ENCODE measurements at regions not wholly inside any gene's neighbourhood (a gene's known extent, or its start where the extent isn't known, plus 50 kb on each side); places are given as distances from the start of the nearest gene placed in this dataset.
"Not testable (repeated sequence)": the region's sequence is repeated elsewhere in the genome, so short reads cannot be mapped to it uniquely, and the experiment has no call there.

DNA sequence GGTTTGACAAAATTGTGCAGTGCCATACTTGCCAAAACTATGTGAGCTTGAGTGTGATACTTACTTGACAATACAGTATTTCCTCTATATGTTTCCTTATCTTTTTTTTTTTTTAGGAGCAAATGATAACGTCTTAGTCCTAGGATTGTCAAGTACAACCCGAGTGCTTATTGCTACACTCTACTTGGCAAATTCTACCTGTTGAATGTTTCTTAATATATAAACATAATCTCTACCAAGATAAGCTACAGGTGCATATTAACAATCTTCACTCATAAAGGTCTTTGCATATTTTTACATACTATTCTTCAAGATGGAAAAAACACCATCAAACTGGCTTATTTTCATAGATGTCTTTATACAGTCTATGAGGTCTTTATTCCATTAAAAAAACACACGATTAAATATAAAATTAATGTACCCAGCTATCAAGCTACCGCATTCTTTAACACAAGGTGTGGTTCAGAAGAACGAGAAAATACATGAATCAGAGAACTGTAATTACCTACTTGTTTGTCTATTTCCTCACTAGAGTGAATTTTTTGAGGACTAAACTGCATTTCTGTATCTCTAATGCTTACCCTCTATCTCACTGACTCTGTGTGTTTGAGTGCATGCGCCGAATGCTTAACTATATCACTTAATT, 76.1 kb upstream of the PDSS1 start:
- Histone ChIP-seq H3K4me1 (ENCODE audit: insufficient read depth, low read length) (no peaks in the 10 kb centered on the region), H3K9me3 (ENCODE audit: control insufficient read depth, insufficient read depth, low read length) (no peaks in the 10 kb centered on the region), H3K9ac (ENCODE audit: low read depth, low read length) (no peak overlapping the region), H3K36me3 (ENCODE audit: insufficient read depth, low read length) (no peaks in the 10 kb centered on the region)

DNA sequence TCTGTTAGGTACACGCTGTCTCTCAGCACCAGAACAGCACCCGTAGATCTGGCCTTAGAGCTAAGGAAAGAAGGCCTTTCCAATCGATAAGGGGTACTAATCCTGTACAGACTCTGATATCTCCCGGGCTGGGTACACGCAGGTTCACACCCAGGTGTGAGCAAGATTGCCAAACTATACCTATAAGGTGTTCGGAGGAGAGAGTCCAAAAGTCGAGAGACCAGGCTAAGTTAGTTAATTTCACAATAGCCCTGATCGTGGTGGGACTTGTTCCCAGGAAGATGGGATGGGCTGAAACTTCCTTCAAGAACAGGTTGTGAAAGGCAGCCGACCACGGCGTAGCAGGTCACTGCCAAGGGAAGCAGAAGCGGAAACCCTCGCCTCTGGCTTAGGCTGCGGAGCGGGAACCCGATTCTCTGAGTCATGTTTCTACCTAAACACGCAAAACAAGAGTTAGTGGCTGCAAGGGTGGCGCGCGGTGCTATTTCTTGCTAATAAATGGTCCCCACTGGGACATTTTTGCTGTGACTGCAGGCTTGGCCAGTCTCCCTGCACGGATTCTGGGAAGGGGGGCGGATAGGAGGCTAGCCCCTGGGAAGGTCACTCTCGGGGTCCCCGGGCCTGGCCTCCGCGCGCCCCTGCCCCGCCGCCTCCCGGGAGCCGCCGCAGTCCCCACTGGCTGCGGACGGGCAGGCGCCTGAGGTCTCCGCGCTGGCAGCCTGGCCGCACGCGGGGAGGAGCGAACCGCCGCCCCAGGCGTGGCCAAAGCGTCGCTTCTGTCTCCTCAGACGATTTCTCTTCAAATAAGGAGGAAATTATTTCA, 75.4 kb upstream of the PDSS1 start:
- Histone ChIP-seq H3K9me3 (ENCODE audit: control insufficient read depth, insufficient read depth, low read length) (no peaks in the 10 kb centered on the region), H3K9ac (ENCODE audit: low read depth, low read length) (peak overlapping the region; percentile 69), H3K36me3 (ENCODE audit: insufficient read depth, low read length) (no peaks in the 10 kb centered on the region)

DNA sequence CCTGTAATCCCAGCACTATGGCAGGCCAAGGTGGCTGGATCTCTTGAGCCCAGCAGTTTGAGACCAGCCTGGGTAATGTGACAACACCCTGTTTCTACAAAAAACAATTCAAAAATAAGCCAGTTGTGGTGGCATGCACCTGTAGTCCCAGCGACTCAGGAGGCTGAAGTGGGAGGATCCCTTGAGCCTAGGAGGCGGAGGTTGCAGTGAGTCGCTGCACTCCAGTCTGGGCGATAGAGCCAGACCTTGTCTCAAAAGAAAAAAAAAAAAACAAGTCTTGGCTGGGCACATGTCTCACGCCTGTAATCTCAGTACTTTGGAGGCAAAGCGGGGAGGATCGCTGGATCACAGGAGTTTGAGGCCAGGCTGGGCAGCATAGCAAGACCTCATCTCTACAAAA, 74.6 kb upstream of the PDSS1 start:
- Histone ChIP-seq H3K9me3 (ENCODE audit: control insufficient read depth, insufficient read depth, low read length) (no peaks in the 10 kb centered on the region), H3K36me3 (ENCODE audit: insufficient read depth, low read length) (no peaks in the 10 kb centered on the region), H3K4me1 (ENCODE audit: insufficient read depth, low read length) (no peaks in the 10 kb centered on the region), H3K9ac (ENCODE audit: low read depth, low read length) (no peak overlapping the region)

More for the DNA sequence above, 75.4 kb upstream of the PDSS1 start:
- H3K4me1 ChIP-seq (ENCODE audit: insufficient read depth, low read length) = no peaks in the 10 kb centered on the region

DNA sequence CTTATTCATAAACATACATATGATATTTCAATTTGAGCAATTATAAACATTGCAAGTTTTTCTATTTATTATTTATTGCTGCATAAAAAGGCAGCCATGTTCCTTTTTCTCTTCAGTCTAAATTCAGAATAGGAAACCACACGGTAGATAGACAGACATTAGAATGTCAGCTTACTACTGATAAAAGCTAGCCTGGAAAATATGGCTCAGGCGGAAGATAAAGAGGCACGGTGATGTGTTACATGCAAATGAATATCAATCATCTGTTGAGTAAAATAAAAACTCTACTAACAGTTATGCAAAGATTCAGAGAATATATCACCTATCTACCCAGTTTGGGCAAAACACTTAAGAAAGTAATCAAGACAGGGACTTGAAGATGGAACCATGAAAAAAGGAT, 73.5 kb upstream of the PDSS1 start:
- H3K9me3 ChIP-seq (ENCODE audit: control insufficient read depth, insufficient read depth, low read length) = no peaks in the 10 kb centered on the region; the same call in 1 of the 2 replicates
- no peak overlapping the region for H3K9ac ChIP-seq (ENCODE audit: low read depth, low read length)
- no peaks in the 10 kb centered on the region for H3K4me1 ChIP-seq (ENCODE audit: insufficient read depth, low read length)
- H3K36me3 ChIP-seq (ENCODE audit: insufficient read depth, low read length) = no peaks in the 10 kb centered on the region

DNA sequence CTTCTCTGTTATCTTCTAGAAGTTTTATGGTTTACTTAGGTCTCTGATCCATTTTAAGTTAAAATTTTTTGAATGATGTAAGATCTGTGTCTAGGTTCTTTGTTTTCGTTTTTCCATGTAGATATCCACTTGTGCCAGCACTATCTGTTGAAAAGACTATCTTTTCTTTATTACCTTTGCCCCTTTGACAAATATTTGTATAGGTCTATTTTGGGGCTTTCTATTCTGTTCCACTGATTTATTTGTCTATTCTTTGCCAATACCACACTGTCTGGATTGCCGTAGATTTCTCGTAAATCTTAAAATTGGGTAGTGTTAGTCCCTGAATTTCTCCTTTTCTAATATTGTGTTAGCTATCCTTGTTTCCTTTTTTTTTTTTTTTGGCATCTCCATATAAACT, 71.4 kb upstream of the PDSS1 start:
- Histone ChIP-seq H3K36me3 (ENCODE audit: insufficient read depth, low read length) (no peaks in the 10 kb centered on the region), H3K9ac (ENCODE audit: low read depth, low read length) (no peak overlapping the region), H3K4me1 (ENCODE audit: insufficient read depth, low read length) (no peaks in the 10 kb centered on the region), H3K9me3 (ENCODE audit: control insufficient read depth, insufficient read depth, low read length) (no peaks in the 10 kb centered on the region; the same call in 1 of the 2 replicates)

DNA sequence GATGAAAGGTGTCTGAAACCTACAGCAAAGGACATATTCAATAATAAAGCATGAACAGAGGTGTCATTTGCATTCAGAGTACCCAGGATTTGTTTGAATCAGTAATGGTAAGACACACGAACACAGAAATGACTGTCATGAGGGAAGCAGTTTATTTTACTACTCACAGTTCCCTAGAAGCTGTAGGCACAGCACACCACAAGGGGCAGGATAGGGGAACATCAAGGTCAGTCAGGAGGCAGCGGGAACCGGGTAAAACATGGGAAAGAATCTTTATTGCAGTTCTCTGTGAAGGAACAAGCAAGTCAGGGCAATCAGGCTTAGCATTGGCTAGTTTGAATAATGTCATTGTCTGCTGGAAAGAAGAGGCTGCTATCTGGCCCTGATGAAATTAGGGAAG, 70.2 kb upstream of the PDSS1 start:
- Histone ChIP-seq H3K4me1 (ENCODE audit: insufficient read depth, low read length) (no peaks in the 10 kb centered on the region), H3K36me3 (ENCODE audit: insufficient read depth, low read length) (no peaks in the 10 kb centered on the region), H3K9ac (ENCODE audit: low read depth, low read length) (no peak overlapping the region), H3K9me3 (ENCODE audit: control insufficient read depth, insufficient read depth, low read length) (no peaks in the 10 kb centered on the region; the same call in 1 of the 2 replicates)

DNA sequence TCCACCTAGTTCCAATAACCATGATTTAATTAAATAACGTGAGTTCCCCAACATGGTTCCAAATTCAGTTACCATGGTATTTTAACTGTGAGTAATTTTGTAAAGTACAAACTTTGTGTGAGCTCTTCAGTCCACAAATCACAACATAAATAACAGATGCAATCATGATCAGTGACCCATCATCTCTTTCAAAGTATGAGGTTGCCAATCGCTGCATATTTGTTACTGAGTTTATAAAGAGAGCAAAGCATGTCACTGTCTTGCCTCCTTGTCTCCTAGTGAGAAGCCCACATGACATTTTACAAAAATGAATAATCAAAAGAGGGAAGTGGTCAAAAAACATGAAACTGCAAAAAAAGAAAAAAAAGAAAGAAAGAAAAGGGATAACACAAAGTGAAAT, 69.1 kb upstream of the PDSS1 start:
- H3K4me1 ChIP-seq (ENCODE audit: insufficient read depth, low read length) = no peaks in the 10 kb centered on the region
- no peak overlapping the region for H3K9ac ChIP-seq (ENCODE audit: low read depth, low read length)
- no peaks in the 10 kb centered on the region; the same call in 1 of the 2 replicates for H3K9me3 ChIP-seq (ENCODE audit: control insufficient read depth, insufficient read depth, low read length)
- no peaks in the 10 kb centered on the region for H3K36me3 ChIP-seq (ENCODE audit: insufficient read depth, low read length)

DNA sequence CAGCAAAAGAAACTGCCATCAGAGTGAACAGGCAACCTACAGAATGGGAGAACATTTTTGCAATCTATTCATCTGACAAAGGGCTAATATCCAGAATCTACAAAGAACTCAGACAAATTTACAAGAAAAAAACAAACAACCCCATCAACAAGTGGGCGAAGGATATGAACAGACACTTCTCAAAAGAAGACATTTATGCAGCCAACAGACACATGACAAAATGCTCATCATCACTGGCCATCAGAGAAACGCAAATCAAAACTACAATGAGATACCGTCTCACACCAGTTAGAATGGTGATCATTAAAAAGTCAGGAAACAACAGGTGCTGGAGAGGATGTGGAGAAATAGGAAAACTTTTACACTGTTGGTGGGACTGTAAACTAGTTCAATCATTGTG, 65.3 kb upstream of the PDSS1 start:
- not testable (repeated sequence) for H3K9ac ChIP-seq (ENCODE audit: low read depth, low read length); H3K36me3 ChIP-seq (ENCODE audit: insufficient read depth, low read length); H3K9me3 ChIP-seq (ENCODE audit: control insufficient read depth, insufficient read depth, low read length); H3K4me1 ChIP-seq (ENCODE audit: insufficient read depth, low read length)

DNA sequence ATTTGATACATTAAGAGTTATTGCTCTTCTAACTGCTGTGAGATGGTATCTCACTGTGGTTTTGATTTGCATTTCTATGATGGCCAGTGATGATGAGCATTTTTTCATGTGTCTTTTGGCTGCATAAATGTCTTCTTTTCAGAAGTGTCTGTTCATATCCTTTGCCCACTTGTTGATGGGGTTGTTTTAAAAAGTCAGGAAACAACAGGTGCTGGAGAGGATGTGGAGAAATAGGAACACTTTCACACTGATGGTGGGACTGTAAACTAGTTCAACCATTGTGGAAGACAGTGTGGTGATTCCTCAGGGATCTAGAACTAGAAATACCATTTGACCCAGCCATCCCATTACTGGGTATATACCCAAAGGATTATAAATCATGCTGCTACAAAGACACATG, 63.4 kb upstream of the PDSS1 start:
- H3K9ac ChIP-seq (ENCODE audit: low read depth, low read length); H3K4me1 ChIP-seq (ENCODE audit: insufficient read depth, low read length); H3K36me3 ChIP-seq (ENCODE audit: insufficient read depth, low read length); H3K9me3 ChIP-seq (ENCODE audit: control insufficient read depth, insufficient read depth, low read length): not testable (repeated sequence)

DNA sequence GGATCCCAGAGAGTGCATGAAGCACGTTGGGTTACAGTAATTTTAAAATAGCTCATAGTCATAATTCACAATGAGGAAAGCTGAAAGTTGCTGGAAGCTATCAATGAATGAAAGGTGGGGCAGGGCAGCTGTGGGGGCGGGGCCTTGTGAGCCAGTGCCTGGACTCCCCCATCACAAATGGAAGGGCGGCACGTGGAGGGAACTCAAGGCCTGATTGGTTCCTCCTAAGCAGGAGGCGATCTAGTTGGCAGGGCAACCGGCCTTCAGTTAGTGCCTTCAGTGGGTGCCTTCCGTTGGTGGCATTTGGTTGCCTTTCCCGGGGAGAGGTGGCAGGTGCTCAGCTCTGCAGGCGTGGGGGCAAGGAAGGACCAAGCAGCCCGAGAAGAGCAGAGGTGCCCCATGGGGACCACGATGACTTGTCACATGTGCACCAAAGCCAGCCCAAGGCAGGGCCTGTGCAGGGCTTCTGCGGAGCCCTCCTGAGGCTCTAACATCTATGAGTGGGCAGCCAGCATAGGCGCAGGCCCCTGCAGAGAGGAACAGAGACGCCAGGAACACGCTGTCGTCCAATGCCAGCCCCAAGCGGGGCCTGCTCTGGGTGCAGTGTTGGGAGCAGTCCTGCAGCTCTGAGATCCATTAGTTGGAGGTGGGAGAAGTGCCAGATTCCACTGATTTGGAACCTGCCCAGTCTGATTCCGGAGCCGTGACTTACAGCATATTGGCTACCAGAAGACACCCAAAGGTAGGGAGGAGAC, 59.8 kb upstream of the PDSS1 start:
- H3K9ac ChIP-seq (ENCODE audit: low read depth, low read length) = no peak overlapping the region
- H3K4me1 ChIP-seq (ENCODE audit: insufficient read depth, low read length) = no peaks in the 10 kb centered on the region
- H3K36me3 ChIP-seq (ENCODE audit: insufficient read depth, low read length) = no peaks in the 10 kb centered on the region
- H3K9me3 ChIP-seq (ENCODE audit: control insufficient read depth, insufficient read depth, low read length) = no peaks in the 10 kb centered on the region

DNA sequence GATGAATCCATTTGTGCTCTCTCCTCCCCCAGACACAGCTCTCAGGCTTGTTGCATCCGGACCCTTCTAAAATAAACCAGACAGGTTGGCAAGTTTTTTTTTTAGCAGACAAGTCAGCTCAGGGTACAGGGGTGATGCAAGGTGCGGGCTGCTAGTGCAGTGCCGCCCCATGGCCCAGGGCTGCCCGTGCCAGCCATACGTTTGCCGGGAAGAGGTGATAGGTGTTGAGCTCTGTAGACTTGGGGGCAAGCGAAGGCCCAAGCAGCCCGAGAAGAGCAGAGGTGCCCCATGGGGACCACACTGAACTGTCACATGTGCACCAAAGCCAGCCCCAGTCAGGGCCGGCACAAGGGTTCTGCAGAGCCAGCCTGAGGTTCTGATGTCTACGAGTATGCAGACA, 57.1 kb upstream of the PDSS1 start:
- Histone ChIP-seq H3K36me3 (ENCODE audit: insufficient read depth, low read length) (no peaks in the 10 kb centered on the region), H3K9me3 (ENCODE audit: control insufficient read depth, insufficient read depth, low read length) (no peaks in the 10 kb centered on the region), H3K4me1 (ENCODE audit: insufficient read depth, low read length) (no peaks in the 10 kb centered on the region), H3K9ac (ENCODE audit: low read depth, low read length) (no peak overlapping the region)

DNA sequence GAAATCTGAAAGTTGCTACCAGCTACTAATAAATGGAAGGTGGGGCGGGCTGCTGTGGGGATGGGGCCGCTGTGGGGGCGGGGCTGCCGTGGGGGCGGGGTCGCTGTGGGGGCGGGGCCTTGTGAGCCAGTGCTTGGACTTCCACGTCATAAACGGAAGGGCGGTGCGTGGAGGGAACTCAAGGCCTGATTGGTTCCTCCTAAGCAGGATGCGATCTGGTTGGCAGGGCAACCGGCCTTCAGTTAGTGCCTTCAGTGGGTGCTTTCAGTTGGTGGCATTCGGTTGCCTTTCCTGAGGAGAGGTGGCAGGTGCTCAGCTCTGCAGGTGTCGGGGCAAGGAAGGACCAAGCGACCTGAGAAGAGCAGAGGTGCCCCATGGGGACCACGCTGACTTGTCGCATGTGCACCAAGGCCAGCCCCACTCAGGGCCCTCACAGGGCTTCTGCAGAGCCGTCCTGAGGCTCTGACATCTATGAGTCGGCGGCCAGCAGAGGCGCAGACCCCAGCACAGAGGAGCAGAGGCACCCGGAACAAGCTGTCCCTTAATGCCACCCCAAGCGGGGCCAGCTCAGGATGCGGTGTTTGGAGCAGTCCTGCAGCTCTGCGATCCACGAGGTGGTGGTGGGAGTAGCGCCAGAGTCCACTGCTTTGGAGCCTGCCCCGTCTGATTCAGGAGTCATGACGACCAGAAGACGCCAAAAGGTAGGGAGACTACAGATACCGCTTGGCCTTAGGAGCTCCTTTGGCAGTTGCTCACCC, 54.4 kb upstream of the PDSS1 start:
- H3K9ac ChIP-seq (ENCODE audit: low read depth, low read length) = no peak overlapping the region
- no peaks in the 10 kb centered on the region for H3K36me3 ChIP-seq (ENCODE audit: insufficient read depth, low read length)
- no peaks in the 10 kb centered on the region for H3K4me1 ChIP-seq (ENCODE audit: insufficient read depth, low read length)
- H3K9me3 ChIP-seq (ENCODE audit: control insufficient read depth, insufficient read depth, low read length) = no peaks in the 10 kb centered on the region

DNA sequence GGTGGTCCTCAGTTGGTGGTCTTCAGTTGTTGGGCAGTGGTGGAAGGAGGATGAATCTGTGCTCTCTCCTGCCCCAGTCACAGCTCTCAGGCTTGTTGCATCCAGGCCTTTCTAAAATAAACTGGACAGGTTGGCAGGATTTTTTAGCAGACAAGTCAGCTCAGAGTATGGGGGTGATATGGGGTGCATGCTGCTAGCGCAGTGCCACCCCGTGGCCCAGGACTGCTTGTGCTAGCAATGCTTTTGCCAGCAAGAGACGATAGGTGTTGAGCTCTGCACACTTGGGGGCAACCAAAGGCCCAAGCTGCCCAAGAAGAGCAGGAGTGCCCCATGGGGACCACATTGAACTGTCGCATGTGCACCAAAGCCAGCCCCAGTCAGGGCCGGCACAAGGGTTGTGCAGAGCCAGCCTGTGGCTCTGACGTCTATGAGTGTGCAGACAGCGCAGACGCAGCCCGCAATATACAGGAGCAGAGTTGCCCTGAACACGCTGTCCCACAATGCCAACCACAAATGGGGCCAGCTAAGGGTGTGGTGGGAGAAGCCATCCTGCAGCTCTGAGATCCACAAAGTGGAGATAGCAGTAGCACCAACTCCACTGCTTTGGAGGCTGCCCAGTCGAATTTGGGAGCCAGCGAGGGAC, 49.8 kb upstream of the PDSS1 start:
- Histone ChIP-seq H3K36me3 (ENCODE audit: insufficient read depth, low read length) (no peaks in the 10 kb centered on the region), H3K9me3 (ENCODE audit: control insufficient read depth, insufficient read depth, low read length) (no peaks in the 10 kb centered on the region), H3K9ac (ENCODE audit: low read depth, low read length) (no peak overlapping the region), H3K4me1 (ENCODE audit: insufficient read depth, low read length) (no peaks in the 10 kb centered on the region)
